Mesenchymal stem cell (in vitro differentiated cells and primary cell): ENCODE measurements at regions not wholly inside any gene's neighbourhood (a gene's known extent, or its start where the extent isn't known, plus 50 kb on each side); places are given as distances from the start of the nearest gene placed in this dataset.
A peak's percentile ranks its signal among the peaks of the same experiment; 100 is the strongest.

ENCODE experiments used
- DNase-seq: peaks from one replicate; pipeline ENCODE4 v3.0.0-alpha.2; 2013
- H2AFZ ChIP-seq: one replicate; pipeline ENCODE4 v1.6.1; 2013; ENCODE audit warnings: low read depth, mild to moderate bottlenecking, control low read depth, inconsistent platforms, low read length, moderate library complexity
- H2AK5ac ChIP-seq: 2 replicates; pipeline ENCODE4 v1.6.1; 2013; ENCODE audit warnings: low read length, moderate library complexity, mild to moderate bottlenecking, inconsistent platforms; ENCODE audit not compliant: severe bottlenecking
- H2BK120ac ChIP-seq: one replicate; pipeline ENCODE4 v1.6.1; 2013; ENCODE audit warnings: low read depth, mild to moderate bottlenecking, inconsistent platforms, low read length, moderate library complexity
- H2BK12ac ChIP-seq, 2 experiments: one replicate each; pipeline ENCODE4 v1.6.1; 2013; ENCODE audit warnings: inconsistent platforms in 2 of 2, low read length in 2 of 2, mild to moderate bottlenecking in 2 of 2, moderate library complexity in 2 of 2, control low read depth in 1 of 2
- H2BK15ac ChIP-seq: one replicate; pipeline ENCODE4 v1.6.1; 2013; ENCODE audit warnings: mild to moderate bottlenecking, low read depth, inconsistent platforms; ENCODE audit not compliant: poor library complexity, severe bottlenecking
- H2BK5ac ChIP-seq: 2 replicates; pipeline ENCODE4 v1.6.1; 2013; ENCODE audit warnings: low read depth, mild to moderate bottlenecking, low read length, control low read depth, inconsistent platforms; ENCODE audit not compliant: poor library complexity, severe bottlenecking
- H3K14ac ChIP-seq, 2 experiments: one replicate each; pipeline ENCODE4 v1.6.1; 2013; ENCODE audit warnings: inconsistent platforms in 2 of 2, low read length in 2 of 2, control low read depth in 1 of 2, mild to moderate bottlenecking in 1 of 2, moderate library complexity in 1 of 2
- H3K18ac ChIP-seq, 2 experiments: one replicate each; pipeline ENCODE4 v1.6.1; 2013; ENCODE audit warnings: inconsistent platforms in 2 of 2, low read length in 2 of 2, control low read depth in 1 of 2, low read depth in 1 of 2, mild to moderate bottlenecking in 1 of 2
- H3K23ac ChIP-seq, 2 experiments: one replicate each; pipeline ENCODE4 v1.6.1; 2013; ENCODE audit warnings: inconsistent platforms in 2 of 2, low read length in 2 of 2, mild to moderate bottlenecking in 2 of 2, moderate library complexity in 2 of 2, control low read depth in 1 of 2
- H3K27ac ChIP-seq: 2 replicates; pipeline ENCODE4 v1.5.1; 2013; ENCODE audit warnings: mild to moderate bottlenecking, moderate library complexity, low read length, control low read depth, inconsistent platforms; ENCODE audit not compliant: poor library complexity, severe bottlenecking
- H3K27me3 ChIP-seq, 2 experiments: 2 replicates each; pipeline versions ENCODE4 v1.6.1 to v1.7.0; 2013; ENCODE audit warnings: low read length in 2 of 2, mild to moderate bottlenecking in 2 of 2, moderate library complexity in 2 of 2, control low read depth in 1 of 2, inconsistent platforms in 1 of 2; ENCODE audit not compliant: control insufficient read depth in 1 of 2, insufficient read depth in 1 of 2
- H3K36me3 ChIP-seq, 2 experiments: 2 replicates each; pipeline versions ENCODE4 v1.6.1 to v1.7.0; 2013; ENCODE audit warnings: low read length in 2 of 2, control low read depth in 1 of 2, inconsistent platforms in 1 of 2, low read depth in 1 of 2, mild to moderate bottlenecking in 1 of 2; ENCODE audit not compliant: insufficient read depth in 2 of 2, control insufficient read depth in 1 of 2
- H3K4ac ChIP-seq, 2 experiments: one replicate each; pipeline ENCODE4 v1.6.1; 2013; ENCODE audit warnings: inconsistent platforms in 2 of 2, low read length in 2 of 2, mild to moderate bottlenecking in 2 of 2, moderate library complexity in 2 of 2, control low read depth in 1 of 2, low read depth in 1 of 2
- H3K4me1 ChIP-seq: 2 replicates; pipeline ENCODE4 v1.6.1; 2013; ENCODE audit warnings: low read depth, low read length, control low read depth; ENCODE audit not compliant: control insufficient read depth, insufficient read depth
- H3K4me2 ChIP-seq: 2 replicates; pipeline ENCODE4 v1.6.1; 2013; ENCODE audit warnings: low read length, mild to moderate bottlenecking, inconsistent platforms; ENCODE audit not compliant: poor library complexity, severe bottlenecking
- H3K4me3 ChIP-seq, 2 experiments: 2 replicates each; pipeline versions ENCODE4 v1.5.1 to v1.7.0; 2013; ENCODE audit warnings: low read length in 2 of 2, mild to moderate bottlenecking in 2 of 2, control low read depth in 1 of 2, low read depth in 1 of 2; ENCODE audit not compliant: insufficient read depth in 1 of 2
- H3K79me1 ChIP-seq: replicated peaks from 2 replicates; pipeline ENCODE4 v1.6.1; 2013; ENCODE audit warnings: mild to moderate bottlenecking, control low read depth, low read length, inconsistent platforms; ENCODE audit not compliant: poor library complexity, severe bottlenecking
- H3K9ac ChIP-seq: 2 replicates; pipeline ENCODE4 v1.7.0; 2013; ENCODE audit warnings: mild to moderate bottlenecking, low read length, moderate library complexity
- H3K9me3 ChIP-seq: 2 replicates; pipeline ENCODE4 v1.7.0; 2013; ENCODE audit warnings: mild to moderate bottlenecking, low read length; ENCODE audit not compliant: control insufficient read depth
- H4K8ac ChIP-seq: one replicate; pipeline ENCODE4 v1.6.1; 2013; ENCODE audit warnings: inconsistent platforms, mild to moderate bottlenecking, low read length, moderate library complexity
- H4K91ac ChIP-seq: one replicate; pipeline ENCODE4 v1.6.1; 2013; ENCODE audit warnings: mild to moderate bottlenecking, low read length, inconsistent platforms
- WGBS: methylation state at CpG from one replicate; pipeline ENCODE4 v1.1.7; 2013; ENCODE audit warnings: mixed read lengths; 5-methylcytosine and 5-hydroxymethylcytosine counted together

GRCh38 chr4:138312536-138312911 is 70.4 kb upstream of the SLC7A11 start:
- no peak for DNase-seq

DNA sequence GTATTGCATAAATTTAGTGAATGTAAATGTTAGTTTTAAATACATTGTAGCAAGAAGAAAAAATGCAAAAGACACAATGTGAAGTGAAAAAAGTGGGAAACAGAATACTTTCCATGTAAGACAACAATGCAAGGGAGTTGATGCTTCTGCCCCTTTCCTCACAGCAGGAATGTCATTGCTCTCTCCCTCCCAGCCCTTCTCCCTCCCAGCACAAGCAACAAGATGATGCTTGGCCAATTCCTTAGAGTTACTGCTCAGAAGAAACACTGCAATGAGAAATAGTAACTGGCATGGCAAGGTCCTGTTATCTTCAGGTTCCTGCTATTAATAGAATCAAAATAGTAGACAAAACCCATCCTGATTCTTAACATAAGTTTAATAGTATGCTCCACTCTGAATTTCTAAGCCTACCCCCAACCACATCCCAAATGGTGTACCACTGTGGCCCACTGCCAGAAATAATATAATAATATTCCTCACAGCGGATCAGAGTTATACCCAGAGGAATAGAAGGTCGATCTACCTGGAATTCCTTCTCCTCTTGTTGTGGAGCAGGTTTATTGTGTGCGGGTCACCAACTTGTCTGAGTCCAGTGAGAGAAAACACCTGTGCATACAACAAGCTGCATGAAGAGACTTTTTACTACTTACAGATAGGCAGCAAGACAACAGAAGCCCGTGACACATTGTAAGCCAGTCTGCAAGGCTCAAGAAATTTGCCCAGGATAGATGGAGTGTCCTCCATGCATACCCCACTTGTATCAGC is 69.8 kb upstream of the SLC7A11 start:
- 96% methylated on average over 4 of the region's 4 CpGs for WGBS
- no peak overlapping the region for H2BK12ac ChIP-seq
- no peaks in the 10 kb centered on the region for H3K27me3 ChIP-seq
- H3K4me1 ChIP-seq = no peaks in the 10 kb centered on the region
- no peaks in the 10 kb centered on the region for H3K79me1 ChIP-seq
- H4K91ac ChIP-seq = no peak overlapping the region
- H3K4ac ChIP-seq = no peak overlapping the region
- no peak overlapping the region for H2BK15ac ChIP-seq
- H4K8ac ChIP-seq = no peak overlapping the region
- H2BK5ac ChIP-seq = no peak overlapping the region
- H2AK5ac ChIP-seq = no peak overlapping the region
- no peak overlapping the region for H3K23ac ChIP-seq
- H3K18ac ChIP-seq = no peak overlapping the region
- no peaks in the 10 kb centered on the region for H3K36me3 ChIP-seq
- peaks cover 3% of the 10 kb centered on the region for H3K9me3 ChIP-seq
- H3K4me2 ChIP-seq = no peak overlapping the region
- no peak overlapping the region for H2AFZ ChIP-seq
- H3K4me3 ChIP-seq = no peak overlapping the region
- no peak overlapping the region for H3K27ac ChIP-seq
- no peak overlapping the region for H3K14ac ChIP-seq
- H3K9ac ChIP-seq = no peak overlapping the region
- DNase-seq = no peak
- H2BK120ac ChIP-seq = no peak overlapping the region

More at GRCh38 chr4:138312536-138312911, 70.4 kb upstream of the SLC7A11 start:
- WGBS = 100% methylated on average over 1 of the region's 1 CpG
- Histone ChIP-seq H2BK120ac (no peak overlapping the region), H3K36me3 (no peaks in the 10 kb centered on the region), H3K4ac (no peak overlapping the region), H3K9ac (no peak overlapping the region), H4K91ac (no peak overlapping the region), H3K4me2 (no peak overlapping the region), H3K4me1 (no peaks in the 10 kb centered on the region), H3K79me1 (no peaks in the 10 kb centered on the region), H2BK12ac (no peak overlapping the region), H2AK5ac (no peak overlapping the region), H3K9me3 (peaks cover 3% of the 10 kb centered on the region), H3K14ac (no peak overlapping the region), H3K4me3 (no peak overlapping the region), H3K23ac (no peak overlapping the region), H2AFZ (no peak overlapping the region), H3K18ac (no peak overlapping the region), H3K27me3 (no peaks in the 10 kb centered on the region), H3K27ac (no peak overlapping the region), H2BK15ac (no peak overlapping the region), H2BK5ac (no peak overlapping the region), H4K8ac (no peak overlapping the region)

DNA sequence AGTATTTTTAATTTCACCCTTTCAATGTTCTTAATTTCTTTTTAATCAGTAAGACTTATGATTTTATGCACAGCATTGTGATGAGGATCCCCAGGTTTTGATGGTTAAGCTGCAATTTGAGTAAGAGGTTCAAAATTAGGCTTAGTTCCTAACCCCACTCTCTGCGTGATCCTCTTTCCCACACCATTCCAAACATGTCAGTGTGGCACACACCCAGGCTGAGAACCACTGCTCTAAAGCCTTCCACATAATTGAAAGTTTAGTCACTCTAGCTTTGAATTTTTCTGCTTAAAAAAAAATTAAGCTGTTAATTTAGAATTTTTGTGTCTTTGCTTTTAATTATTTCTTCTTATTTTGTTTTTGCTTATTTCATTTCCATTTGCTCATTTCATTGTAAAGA is 68.8 kb upstream of the SLC7A11 start:
- H2BK12ac ChIP-seq = no peak overlapping the region
- H2BK5ac ChIP-seq = no peak overlapping the region
- DNase-seq = peak; percentile 30
- H3K4me3 ChIP-seq = no peak overlapping the region
- no peak overlapping the region for H3K14ac ChIP-seq
- no peak overlapping the region for H4K8ac ChIP-seq
- H3K79me1 ChIP-seq = no peaks in the 10 kb centered on the region
- H3K9me3 ChIP-seq = peaks cover 3% of the 10 kb centered on the region
- no peak overlapping the region for H2AFZ ChIP-seq
- H4K91ac ChIP-seq = no peak overlapping the region
- no peak overlapping the region for H2BK120ac ChIP-seq
- H2AK5ac ChIP-seq = no peak overlapping the region
- peak overlapping the region; percentile 43 for H3K9ac ChIP-seq
- H3K18ac ChIP-seq = no peak overlapping the region
- H3K36me3 ChIP-seq = no peaks in the 10 kb centered on the region
- no peak overlapping the region for H2BK15ac ChIP-seq
- no peaks in the 10 kb centered on the region for H3K27me3 ChIP-seq
- no peak overlapping the region for H3K4me2 ChIP-seq
- H3K23ac ChIP-seq = no peak overlapping the region
- no peak overlapping the region for H3K4ac ChIP-seq
- no peak overlapping the region for H3K27ac ChIP-seq
- no peaks in the 10 kb centered on the region for H3K4me1 ChIP-seq
- WGBS = 43% methylated on average over 1 of the region's 1 CpG

GRCh38 chr4:138310498-138310897 is 68.3 kb upstream of the SLC7A11 start:
- Histone ChIP-seq H3K14ac (no peak overlapping the region), H4K91ac (no peak overlapping the region), H3K27ac (no peak overlapping the region), H2BK5ac (no peak overlapping the region), H3K18ac (no peak overlapping the region), H3K9me3 (peaks cover 3% of the 10 kb centered on the region), H3K23ac (no peak overlapping the region), H2BK120ac (no peak overlapping the region), H2BK15ac (no peak overlapping the region), H3K9ac (peak overlapping the region; percentile 43), H3K27me3 (no peaks in the 10 kb centered on the region), H2AK5ac (no peak overlapping the region), H4K8ac (no peak overlapping the region), H3K4me3 (no peak overlapping the region), H2BK12ac (no peak overlapping the region), H3K4me1 (no peaks in the 10 kb centered on the region), H3K36me3 (no peaks in the 10 kb centered on the region), H3K4ac (no peak overlapping the region), H3K79me1 (no peaks in the 10 kb centered on the region), H3K4me2 (no peak overlapping the region), H2AFZ (no peak overlapping the region)
- over 99% methylated on average over 3 of the region's 4 CpGs for WGBS
- DNase-seq = no peak
